Right atrium auricular region (tissue), 2 donors: ENCODE measurements at regions not wholly inside any gene's neighbourhood (a gene's known extent, or its start where the extent isn't known, plus 50 kb on each side); places are given as distances from the start of the nearest gene placed in this dataset.
A peak's percentile ranks its signal among the peaks of the same experiment; 100 is the strongest.

ENCODE experiments used
- DNase-seq: peaks from one replicate; pipeline ENCODE4 v3.0.0-alpha.2; 2019; ENCODE audit warnings: low spot score
- H3K27ac ChIP-seq, 2 donors: fragments of 200-600 bp; sonication (generic); 1 replicate in 1 of 2; 2 replicates in 1 of 2; pipeline ENCODE4 v1.5.1; 2016 to 2019
- H3K27me3 ChIP-seq, 2 donors: fragments of 200-600 bp; sonication (generic); one replicate each; pipeline versions ENCODE4 v1.5.1 to v1.6.0; 2017 to 2019
- H3K36me3 ChIP-seq: fragments of 200-600 bp; sonication (generic); one replicate; pipeline ENCODE4 v1.5.1; 2016
- H3K4me1 ChIP-seq, 2 donors: fragments of 200-600 bp; sonication (generic); one replicate each; pipeline versions ENCODE4 v1.5.1 to v1.6.0; 2017 to 2019
- H3K4me3 ChIP-seq, 2 donors: fragments of 200-600 bp; sonication (generic); 1 replicate in 1 of 2; 2 replicates in 1 of 2; pipeline ENCODE4 v1.5.1; 2017 to 2019; ENCODE audit warnings: mild to moderate bottlenecking in 1 of 2, moderate library complexity in 1 of 2
- H3K9me3 ChIP-seq, 2 donors: fragments of 200-600 bp; sonication (generic); one replicate each; pipeline ENCODE4 v1.5.1; 2019
- CTCF ChIP-seq, 2 donors: fragments of 200-600 bp; sonication (generic); IDR thresholded peaks; one replicate each; pipeline ENCODE4 v1.5.1; 2019; ENCODE audit warnings: antibody characterized with exemption in 2 of 2

GRCh38 chr5:138654281-138654867 is 79.2 kb upstream of the HSPA9 start:
- Histone ChIP-seq H3K36me3 (no peaks in the 10 kb centered on the region), H3K4me3 (no peak overlapping the region), H3K27me3 (no peaks in the 10 kb centered on the region), H3K4me1 (peaks cover 0 to 5% of the 10 kb centered on the region in 2 donors), H3K27ac (no peak overlapping the region), H3K9me3 (no peaks in the 10 kb centered on the region)
- no peak for DNase-seq
- TF ChIP-seq CTCF (IDR thresholded peaks at IDR 0.05), result no peak

GRCh38 chr5:138653502-138653901 is 78.3 kb upstream of the HSPA9 start:
- H3K9me3 ChIP-seq, result no peaks in the 10 kb centered on the region
- no peaks in the 10 kb centered on the region for H3K27me3 ChIP-seq
- no peak overlapping the region for H3K27ac ChIP-seq
- H3K4me1 ChIP-seq, result peaks cover 0 to 14% of the 10 kb centered on the region in 2 donors
- H3K4me3 ChIP-seq, result no peak overlapping the region
- no peak for DNase-seq
- TF ChIP-seq CTCF (IDR thresholded peaks at IDR 0.05), result peak in 1 of 2 donors; percentile 50
- no peaks in the 10 kb centered on the region for H3K36me3 ChIP-seq

- no peak for TF ChIP-seq CTCF (IDR thresholded peaks at IDR 0.05)
- peaks cover 0 to 15% of the 10 kb centered on the region in 2 donors for H3K4me1 ChIP-seq
- H3K36me3 ChIP-seq, result no peaks in the 10 kb centered on the region
- H3K27ac ChIP-seq, result no peak overlapping the region
- DNase-seq, result no peak
- no peak overlapping the region for H3K4me3 ChIP-seq
- H3K9me3 ChIP-seq, result no peaks in the 10 kb centered on the region
- no peaks in the 10 kb centered on the region for H3K27me3 ChIP-seq
Measured at GRCh38 chr5:138651767-138652117, 76.5 kb upstream of the HSPA9 start.

- Histone ChIP-seq H3K4me3 (no peak overlapping the region), H3K27me3 (no peaks in the 10 kb centered on the region), H3K4me1 (peaks cover 0 to 15% of the 10 kb centered on the region in 2 donors), H3K9me3 (no peaks in the 10 kb centered on the region), H3K27ac (no peak overlapping the region), H3K36me3 (no peaks in the 10 kb centered on the region)
- no peak for DNase-seq
- no peak for TF ChIP-seq CTCF (IDR thresholded peaks at IDR 0.05)
Measured at GRCh38 chr5:138651058-138651766, 76.0 kb upstream of the HSPA9 start.

- Histone ChIP-seq H3K9me3 (no peaks in the 10 kb centered on the region), H3K4me3 (no peak overlapping the region), H3K4me1 (peaks cover 0 to 15% of the 10 kb centered on the region in 2 donors), H3K27ac (no peak overlapping the region), H3K36me3 (no peaks in the 10 kb centered on the region), H3K27me3 (no peaks in the 10 kb centered on the region)
- DNase-seq, result no peak
- TF ChIP-seq CTCF (IDR thresholded peaks at IDR 0.05), result no peak
Measured at GRCh38 chr5:138650196-138650595, 75.0 kb upstream of the HSPA9 start.

GRCh38 chr5:138649775-138650174 is 74.6 kb upstream of the HSPA9 start:
- Histone ChIP-seq H3K27ac (no peak overlapping the region), H3K4me3 (no peak overlapping the region), H3K27me3 (no peaks in the 10 kb centered on the region), H3K36me3 (no peaks in the 10 kb centered on the region), H3K4me1 (peaks cover 0 to 15% of the 10 kb centered on the region in 2 donors), H3K9me3 (no peaks in the 10 kb centered on the region)
- no peak for DNase-seq
- TF ChIP-seq CTCF (IDR thresholded peaks at IDR 0.05), result no peak
